ENCODE measurements at regions not wholly inside any gene's neighbourhood (a gene's known extent, or its start where the extent isn't known, plus 50 kb on each side); places are given as distances from the start of the nearest gene placed in this dataset.

DNA sequence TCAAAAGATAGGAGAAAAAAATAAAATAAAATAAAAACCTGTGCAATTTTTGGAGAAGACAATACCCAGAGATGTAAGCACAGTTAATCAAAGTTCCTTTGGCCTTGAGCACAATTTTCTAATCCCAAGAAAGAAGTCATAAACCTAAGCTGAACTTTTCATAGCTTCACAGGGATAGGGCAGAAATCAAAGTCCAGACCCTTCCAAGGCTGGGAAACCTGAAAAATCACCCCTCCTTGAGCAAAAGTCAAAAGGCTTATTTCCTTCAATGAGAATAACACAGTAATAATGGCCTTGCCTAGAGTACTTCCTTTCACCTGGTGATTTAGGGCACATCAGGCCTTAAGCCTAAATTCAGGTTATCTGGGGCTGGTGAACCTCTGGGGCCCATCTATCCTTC is 415.0 kb upstream of the BTBD3 start (continued):
- no peak for TF ChIP-seq GABPA (IDR thresholded peaks at IDR 0.05; ENCODE audit: borderline replicate concordance, insufficient read depth, low read length)

DNA sequence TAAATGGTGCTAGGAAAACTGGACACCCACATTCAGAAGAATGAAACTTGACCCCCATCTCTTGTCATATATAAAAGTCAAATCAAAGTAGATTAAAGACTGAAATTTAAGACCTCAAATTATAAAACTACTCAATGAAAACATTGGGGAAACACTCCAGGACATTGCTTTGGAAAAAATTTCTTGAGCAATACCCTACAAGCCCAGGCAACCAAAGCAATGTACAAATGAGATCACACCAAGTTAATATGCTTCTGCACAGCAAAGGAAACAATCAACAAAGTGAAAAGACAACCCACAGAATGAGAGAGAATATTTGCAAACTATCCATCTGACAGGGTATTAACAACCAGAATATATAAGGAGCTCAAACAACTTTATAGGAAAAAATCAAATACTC is 407.9 kb upstream of the BTBD3 start:
- H4K20me1 ChIP-seq (replicated peaks in 1 of 2; ENCODE audit: control insufficient read depth in 1 of 2, insufficient read depth in 2 of 2, low read length in 2 of 2), result no peaks in the 10 kb centered on the region
- no peaks in the 10 kb centered on the region for H3K79me1 ChIP-seq (ENCODE audit: low read depth, low read length)
- no peak overlapping the region for H2AFZ ChIP-seq (ENCODE audit: low read length)
- ChIA-PET POLR2A (ENCODE audit: partially characterized antibody) (no interaction called here), CTCF (ENCODE audit: partially characterized antibody) (no interaction called here)
- H2BK120ac ChIP-seq (replicated peaks; ENCODE audit: low read depth, low read length), result no peak overlapping the region
- no peaks in the 10 kb centered on the region for H3K36me3 ChIP-seq (ENCODE audit: control insufficient read depth in 2 of 4, insufficient read depth in 4 of 4, low read length in 3 of 4)
- H4K91ac ChIP-seq (replicated peaks; ENCODE audit: insufficient read length, low read length), result no peak overlapping the region
- no peak overlapping the region for H3K56ac ChIP-seq (replicated peaks; ENCODE audit: insufficient read length, low read depth, low read length)
- H2BK20ac ChIP-seq (ENCODE audit: low read length), result no peak overlapping the region
- no peak overlapping the region for H3K23ac ChIP-seq (ENCODE audit: insufficient read length)
- no peak overlapping the region for H3K9ac ChIP-seq (replicated peaks in 1 of 4; ENCODE audit: extremely low read depth in 1 of 4, low read depth in 3 of 4, low read length in 3 of 4)
- DNase-seq (ENCODE audit: low read depth in 1 of 2, low spot score in 2 of 2) (no peak), FAIRE-seq (no peak)
- no peak for TF ChIP-seq POLR2A (IDR thresholded peaks at IDR 0.05; ENCODE audit: control extremely low read depth in 1 of 2, low read depth in 2 of 2, low read length in 2 of 2)
- no peak for TF ChIP-seq SUZ12 (IDR thresholded peaks at IDR 0.05; ENCODE audit: low read length)
- no peak for TF ChIP-seq POLR2AphosphoS5 (IDR thresholded peaks at IDR 0.05; ENCODE audit: low read depth, low read length)
- TF ChIP-seq, protein P1, sequence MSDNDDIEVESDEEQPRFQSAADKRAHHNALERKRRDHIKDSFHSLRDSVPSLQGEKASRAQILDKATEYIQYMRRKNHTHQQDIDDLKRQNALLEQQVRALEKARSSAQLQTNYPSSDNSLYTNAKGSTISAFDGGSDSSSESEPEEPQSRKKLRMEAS (IDR thresholded peaks at IDR 0.05), result no peak
- no peak for TF ChIP-seq SAP30 (IDR thresholded peaks at IDR 0.05; ENCODE audit: insufficient read depth, insufficient replicate concordance, low read length)
- H3K79me2 ChIP-seq (ENCODE audit: control insufficient read depth in 1 of 2, insufficient read depth in 2 of 2, low read length in 2 of 2), result no peaks in the 10 kb centered on the region
- no peaks in the 10 kb centered on the region for H3K27me3 ChIP-seq (replicated peaks in 1 of 4; ENCODE audit: control insufficient read depth in 3 of 4, extremely low read depth in 1 of 4, insufficient read depth in 3 of 4, low read length in 3 of 4)
- H3K9me3 ChIP-seq (ENCODE audit: insufficient read depth in 2 of 2, low read depth in 1 of 2, low read length in 1 of 2), result peaks cover 0 to 3% of the 10 kb centered on the region in 2 experiments; a peak in 1 of 4 replicates
- no peaks in the 10 kb centered on the region for H3K4me1 ChIP-seq (replicated peaks in 1 of 4; ENCODE audit: control insufficient read depth in 3 of 4, insufficient read depth in 4 of 4, low read length in 3 of 4)
- no peak overlapping the region for H2BK12ac ChIP-seq (ENCODE audit: low read depth, low read length)
- H2BK15ac ChIP-seq (ENCODE audit: low read length), result no peak overlapping the region
- no peak overlapping the region for H3K4me2 ChIP-seq (ENCODE audit: insufficient read depth in 1 of 2, low read depth in 2 of 2, low read length in 2 of 2)
- H3K4me3 ChIP-seq (ENCODE audit: extremely low read depth in 1 of 4, insufficient read depth in 2 of 4, low read depth in 3 of 4, low read length in 4 of 4), result no peak overlapping the region
- H3K27ac ChIP-seq (ENCODE audit: low read depth, low read length), result no peak overlapping the region
- no peak overlapping the region for H3K4ac ChIP-seq (replicated peaks; ENCODE audit: insufficient read length, low read depth, low read length)
- no peak overlapping the region for H4K8ac ChIP-seq (ENCODE audit: extremely low read depth, insufficient read depth, low read length)
- H3K14ac ChIP-seq (ENCODE audit: insufficient read length), result no peak overlapping the region
- peaks cover 1% of the 10 kb centered on the region; the same call in 1 of the 2 replicates for H3K23me2 ChIP-seq (ENCODE audit: low read depth, low read length)
- no peak overlapping the region for H2BK5ac ChIP-seq (ENCODE audit: low read depth, low read length)
- H2AK5ac ChIP-seq (ENCODE audit: low read depth, low read length), result no peak overlapping the region
- H3K18ac ChIP-seq (ENCODE audit: extremely low read depth, low read length), result no peak overlapping the region
- no peak overlapping the region for H4K5ac ChIP-seq (ENCODE audit: insufficient read length, low read depth, low read length)

Measured in H1 (cell line).